H1 (cell line): ENCODE measurements at regions not wholly inside any gene's neighbourhood (a gene's known extent, or its start where the extent isn't known, plus 50 kb on each side); places are given as distances from the start of the nearest gene placed in this dataset.

Source experiments
- CTCF ChIA-PET: fragments of 300-600 bp; sonication (Branson Sonifier 250); formaldehyde crosslinking; loops from one replicate; lab custom pipeline; 2021; ENCODE audit not compliant: partially characterized antibody; lab: Charles Lee
- POLR2A ChIA-PET: fragments of 300-600 bp; sonication (Branson Sonifier 250); formaldehyde crosslinking; loops from one replicate; lab custom pipeline; 2021; ENCODE audit warnings: inconsistent platforms; ENCODE audit not compliant: partially characterized antibody; lab: Charles Lee
- DNase-seq, 2 experiments: peaks; one replicate each; pipeline versions ENCODE4 v3.0.0 to v3.0.0-alpha.2; 2010 to 2022; ENCODE audit warnings: low spot score in 2 of 2, low read depth in 1 of 2, mixed read lengths in 1 of 2
- FAIRE-seq: peaks from 2 replicates; lab custom pipeline; 2011; peaks lifted over from hg19 to GRCh38; lab: Jason Lieb, UNC
- H2AFZ ChIP-seq: 2 replicates; pipeline ENCODE4 v1.8.1; 2012; ENCODE audit warnings: low read length, inconsistent platforms
- H2AK5ac ChIP-seq: 2 replicates; pipeline ENCODE4 v1.6.1; 2013; ENCODE audit warnings: low read depth, low read length
- H2BK120ac ChIP-seq: replicated peaks from 2 replicates; pipeline ENCODE3; 2013; ENCODE audit warnings: low read depth, low read length, inconsistent platforms
- H2BK12ac ChIP-seq: 2 replicates; pipeline ENCODE4 v1.6.1; 2013; ENCODE audit warnings: low read depth, low read length
- H2BK15ac ChIP-seq: 2 replicates; pipeline ENCODE4 v1.6.1; 2013; ENCODE audit warnings: low read length
- H2BK20ac ChIP-seq: 2 replicates; pipeline ENCODE4 v1.6.1; 2013; ENCODE audit warnings: low read length
- H2BK5ac ChIP-seq: 2 replicates; pipeline ENCODE4 v1.6.1; 2013; ENCODE audit warnings: low read depth, low read length
- H3K14ac ChIP-seq: 2 replicates; pipeline ENCODE4 v1.6.1; 2013; ENCODE audit warnings: inconsistent platforms; ENCODE audit not compliant: insufficient read length
- H3K18ac ChIP-seq: 2 replicates; pipeline ENCODE4 v1.6.1; 2013; ENCODE audit warnings: low read length; ENCODE audit errors: extremely low read depth
- H3K23ac ChIP-seq: 2 replicates; pipeline ENCODE4 v1.6.1; 2013; ENCODE audit warnings: inconsistent platforms; ENCODE audit not compliant: insufficient read length
- H3K23me2 ChIP-seq: 2 replicates; pipeline ENCODE4 v1.6.1; 2013; ENCODE audit warnings: low read depth, low read length
- H3K27ac ChIP-seq: 2 replicates; pipeline ENCODE4 v1.6.1; 2011; ENCODE audit warnings: low read depth, low read length, inconsistent platforms
- H3K27me3 ChIP-seq, 4 experiments: replicated peaks in 1 of 4; 1 replicate in 1 of 4; 2 replicates in 3 of 4; pipeline versions ENCODE4 v1.6.1 to v1.8.1; 2011 to 2013; ENCODE audit warnings: low read length in 3 of 4, mild to moderate bottlenecking in 3 of 4, inconsistent platforms in 2 of 4, mixed read lengths in 2 of 4, moderate library complexity in 1 of 4; ENCODE audit not compliant: control insufficient read depth in 3 of 4, insufficient read depth in 3 of 4; ENCODE audit errors: extremely low read depth in 1 of 4
- H3K36me3 ChIP-seq, 4 experiments: 2 replicates each; pipeline versions ENCODE4 v1.6.1 to v1.8.1; 2011 to 2013; ENCODE audit warnings: mild to moderate bottlenecking in 4 of 4, low read length in 3 of 4, moderate library complexity in 2 of 4, control low read depth in 1 of 4, inconsistent platforms in 1 of 4; ENCODE audit not compliant: insufficient read depth in 4 of 4, control insufficient read depth in 2 of 4
- H3K4ac ChIP-seq: replicated peaks from 2 replicates; pipeline ENCODE3; 2013; ENCODE audit warnings: low read length, low read depth, mixed read lengths, inconsistent platforms; ENCODE audit not compliant: insufficient read length
- H3K4me1 ChIP-seq, 4 experiments: replicated peaks in 1 of 4; 1 replicate in 1 of 4; 2 replicates in 3 of 4; pipeline versions ENCODE4 v1.6.1 to v1.8.1; 2011 to 2013; ENCODE audit warnings: low read length in 3 of 4, inconsistent platforms in 2 of 4, mixed read lengths in 1 of 4; ENCODE audit not compliant: insufficient read depth in 4 of 4, control insufficient read depth in 3 of 4
- H3K4me2 ChIP-seq, 2 experiments: 2 replicates each; pipeline versions ENCODE4 v1.6.1 to v1.8.1; 2011 to 2013; ENCODE audit warnings: low read depth in 2 of 2, low read length in 2 of 2, control low read depth in 1 of 2, inconsistent platforms in 1 of 2, mild to moderate bottlenecking in 1 of 2; ENCODE audit not compliant: insufficient read depth in 1 of 2
- H3K4me3 ChIP-seq, 4 experiments: fragments of 200-600, 300-600 bp in 1 of 4; sonication (generic), shearing (Covaris generic), sonication (Bioruptor Twin) in 1 of 4; 2 replicates each; pipeline versions ENCODE4 v1.5.1 to v1.8.1; 2011 to 2016; ENCODE audit warnings: low read length in 4 of 4, low read depth in 3 of 4, control low read depth in 2 of 4, inconsistent platforms in 2 of 4, mild to moderate bottlenecking in 2 of 4, mixed read lengths in 1 of 4, moderate library complexity in 1 of 4; ENCODE audit not compliant: insufficient read depth in 2 of 4; ENCODE audit errors: extremely low read depth in 1 of 4
- H3K56ac ChIP-seq: replicated peaks from 2 replicates; pipeline ENCODE3; 2013; ENCODE audit warnings: low read depth, mild to moderate bottlenecking, mixed read lengths, low read length, inconsistent platforms; ENCODE audit not compliant: insufficient read length
- H3K79me1 ChIP-seq: 2 replicates; pipeline ENCODE4 v1.6.1; 2013; ENCODE audit warnings: low read depth, low read length, control low read depth
- H3K79me2 ChIP-seq, 2 experiments: 2 replicates each; pipeline versions ENCODE4 v1.6.1 to v1.8.1; 2012 to 2013; ENCODE audit warnings: low read length in 2 of 2, mild to moderate bottlenecking in 2 of 2, inconsistent platforms in 1 of 2; ENCODE audit not compliant: insufficient read depth in 2 of 2, control insufficient read depth in 1 of 2
- H3K9ac ChIP-seq, 4 experiments: replicated peaks in 1 of 4; 1 replicate in 1 of 4; 2 replicates in 3 of 4; pipeline versions ENCODE4 v1.6.1 to v1.8.1; 2011 to 2013; ENCODE audit warnings: low read depth in 3 of 4, low read length in 3 of 4, control low read depth in 2 of 4, mild to moderate bottlenecking in 2 of 4, moderate library complexity in 2 of 4, inconsistent platforms in 1 of 4; ENCODE audit errors: extremely low read depth in 1 of 4
- H3K9me3 ChIP-seq, 2 experiments: 2 replicates each; pipeline versions ENCODE4 v1.6.1 to v1.8.1; 2012 to 2013; ENCODE audit warnings: mild to moderate bottlenecking in 2 of 2, moderate library complexity in 2 of 2, control low read depth in 1 of 2, inconsistent platforms in 1 of 2, low read depth in 1 of 2, low read length in 1 of 2, mixed read lengths in 1 of 2; ENCODE audit not compliant: insufficient read depth in 2 of 2
- H4K20me1 ChIP-seq, 2 experiments: replicated peaks in 1 of 2; 2 replicates each; pipeline versions ENCODE3 to v1.8.1; 2011 to 2013; ENCODE audit warnings: inconsistent platforms in 2 of 2, low read length in 2 of 2, mild to moderate bottlenecking in 1 of 2; ENCODE audit not compliant: insufficient read depth in 2 of 2, control insufficient read depth in 1 of 2
- H4K5ac ChIP-seq: 2 replicates; pipeline ENCODE4 v1.6.1; 2013; ENCODE audit warnings: low read length, low read depth, mixed read lengths, inconsistent platforms; ENCODE audit not compliant: insufficient read length
- H4K8ac ChIP-seq: 2 replicates; pipeline ENCODE4 v1.8.0; 2013; ENCODE audit warnings: mild to moderate bottlenecking, moderate library complexity, low read length, inconsistent platforms; ENCODE audit not compliant: insufficient read depth; ENCODE audit errors: extremely low read depth
- H4K91ac ChIP-seq: replicated peaks from 2 replicates; pipeline ENCODE3; 2013; ENCODE audit warnings: low read length, mixed read lengths, inconsistent platforms; ENCODE audit not compliant: insufficient read length
- EZH2 ChIP-seq: fragments of 200-600 bp; sonication (generic); IDR thresholded peaks from 2 replicates; pipeline ENCODE4 v1.7.1; 2012; ENCODE audit warnings: low read depth, mild to moderate bottlenecking, moderate library complexity, low read length, inconsistent platforms; ENCODE audit not compliant: severe bottlenecking
- WGBS, 2 experiments: shearing (Covaris generic) in 1 of 2; methylation state at CpG; one replicate each; pipeline versions ENCODE4 v1.1.6 to v1.1.7; 2013 to 2015; ENCODE audit warnings: low lambda C conversion rate in 2 of 2, mixed read lengths in 2 of 2, inconsistent platforms in 1 of 2, low coverage in 1 of 2, missing lambda C conversion rate in 1 of 2; ENCODE audit not compliant: insufficient replicate concordance in 2 of 2, insufficient coverage in 1 of 2, insufficient read length in 1 of 2; ENCODE audit errors: extremely low coverage in 1 of 2, missing lambda C conversion rate in 1 of 2; 5-methylcytosine and 5-hydroxymethylcytosine counted together

DNA sequence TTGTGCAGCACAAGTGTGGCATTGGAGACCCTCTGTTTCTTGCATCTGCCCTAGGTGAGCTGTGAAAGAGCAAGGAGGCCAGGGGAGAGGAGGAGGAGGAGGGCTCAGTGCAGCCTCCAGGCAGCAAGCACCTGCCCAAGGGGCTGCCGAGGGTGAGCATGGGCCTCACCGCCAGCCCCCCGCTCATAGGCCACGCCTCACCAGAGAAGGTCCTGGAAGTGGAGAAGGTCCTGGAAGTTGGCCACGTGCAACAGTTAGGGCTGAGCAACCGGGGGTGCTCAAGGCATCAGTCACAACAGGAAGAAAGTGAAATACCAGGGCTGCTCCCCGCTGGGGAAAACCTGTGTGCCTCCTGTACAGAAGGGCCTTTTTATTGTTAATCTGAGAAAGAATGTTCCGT lies 168.9 kb downstream of the TEX29 start:
- H2BK120ac ChIP-seq: no peak overlapping the region
- H3K4me1 ChIP-seq: 0 out of 7 replicates have a peak, but pooled peaks cover 0 to 6% (median 0%) of the 10 kb centered on the region in 4 experiments
- POLR2A ChIA-PET: no interaction called here
- no peaks in the 10 kb centered on the region for H3K36me3 ChIP-seq
- peak overlapping the region; percentile 15 for H4K5ac ChIP-seq
- H3K4me3 ChIP-seq: no peak overlapping the region
- no peak overlapping the region for H3K4me2 ChIP-seq
- H3K23me2 ChIP-seq: no peaks in the 10 kb centered on the region
- H4K91ac ChIP-seq: no peak overlapping the region
- no peak for TF ChIP-seq EZH2
- CTCF ChIA-PET: interaction anchor here (0.6 to 4.3 kb wide), 6 partner anchors 11 to 114 kb away, joined by 3 to 20 read pairs (median 4); no protein-coding TSS in a partner anchor
- H2BK20ac ChIP-seq: no peak overlapping the region
- no peak overlapping the region for H2BK12ac ChIP-seq
- no peak overlapping the region for H3K9ac ChIP-seq
- no peak overlapping the region for H3K23ac ChIP-seq
- H2BK15ac ChIP-seq: no peak overlapping the region
- H3K79me1 ChIP-seq: no peaks in the 10 kb centered on the region
- no peaks in the 10 kb centered on the region; a peak in 1 of 7 replicates for H3K27me3 ChIP-seq
- no peak overlapping the region for H2BK5ac ChIP-seq
- H2AFZ ChIP-seq: no peak overlapping the region
- H4K20me1 ChIP-seq: no peaks in the 10 kb centered on the region
- 85% methylated on average over 7 of the region's 8 CpGs; no CpG with 5 or more reads in 1 of the 2 experiments for WGBS, 2 experiments
- no peak for DNase-seq
- H3K56ac ChIP-seq: no peak overlapping the region
- peaks cover 19 to 22% of the 10 kb centered on the region in 2 experiments for H3K9me3 ChIP-seq
- H4K8ac ChIP-seq: no peak overlapping the region
- H3K4ac ChIP-seq: no peak overlapping the region
- H3K14ac ChIP-seq: no peak overlapping the region
- no peak overlapping the region for H3K18ac ChIP-seq
- FAIRE-seq: no peak
- H3K79me2 ChIP-seq: no peaks in the 10 kb centered on the region
- no peak overlapping the region for H2AK5ac ChIP-seq
- H3K27ac ChIP-seq: no peak overlapping the region
